Nephron (organoid): ENCODE measurements at regions not wholly inside any gene's neighbourhood (a gene's known extent, or its start where the extent isn't known, plus 50 kb on each side); places are given as distances from the start of the nearest gene placed in this dataset.

ENCODE experiments used
- H3K27ac Mint-ChIP-seq, 3 experiments: 2 replicates each; pipeline ENCODE4 v1.8.0; 2020; ENCODE audit warnings: mixed read lengths in 3 of 3, mild to moderate bottlenecking in 2 of 3, moderate library complexity in 1 of 3
- H3K27me3 Mint-ChIP-seq: 2 replicates; pipeline ENCODE4 v1.8.0; 2021; ENCODE audit warnings: low read depth, mild to moderate bottlenecking, moderate library complexity, mixed read lengths
- H3K36me3 Mint-ChIP-seq: 2 replicates; pipeline ENCODE4 v1.8.0; 2020; ENCODE audit warnings: low read depth, mixed read lengths
- H3K4me1 Mint-ChIP-seq: 2 replicates; pipeline ENCODE4 v1.8.0; 2020; ENCODE audit warnings: mixed read lengths
- H3K4me3 Mint-ChIP-seq, 3 experiments: 2 replicates each; pipeline ENCODE4 v1.8.0; 2020; ENCODE audit warnings: mild to moderate bottlenecking in 3 of 3, mixed read lengths in 3 of 3, moderate library complexity in 2 of 3
- H3K9me3 Mint-ChIP-seq: 2 replicates; pipeline ENCODE4 v1.8.0; 2020; ENCODE audit warnings: mixed read lengths
- TF ChIP-seq, protein P1 (sequence below), 3 experiments: fragments of 200-600 bp; sonication (generic); IDR thresholded peaks; one replicate each; pipeline ENCODE4 v1.5.0; 2021; ENCODE audit warnings: antibody characterized with exemption in 3 of 3; ENCODE audit not compliant: unreplicated experiment in 3 of 3

DNA sequence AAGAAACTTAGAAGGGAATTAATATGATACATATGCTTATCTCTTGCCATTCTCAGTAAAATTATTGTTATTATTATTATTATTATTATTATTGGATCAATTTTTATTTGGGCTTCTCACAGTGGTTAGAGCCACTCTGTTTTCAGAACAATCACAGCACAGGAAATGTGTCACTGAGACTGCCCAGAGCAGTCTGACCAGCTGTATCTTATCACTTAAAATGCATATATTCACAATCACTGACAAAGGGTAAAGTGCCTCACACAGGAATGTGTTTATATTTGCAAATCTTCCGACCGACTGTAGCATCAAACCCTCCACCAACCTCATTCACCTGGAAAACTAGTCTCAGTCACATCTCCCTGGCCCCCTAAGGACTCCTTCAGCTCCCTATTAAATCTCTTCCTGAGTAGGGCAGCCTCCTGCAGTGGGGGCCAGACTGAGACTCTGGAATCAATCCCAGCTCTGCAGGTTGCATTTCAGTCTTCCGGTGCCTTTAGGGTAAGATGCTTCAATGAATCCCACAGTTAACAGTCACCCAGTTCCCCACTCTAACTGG is 738.3 kb upstream of the SLITRK5 start:
- H3K36me3 Mint-ChIP-seq = no peaks in the 10 kb centered on the region
- H3K4me3 Mint-ChIP-seq = no peak overlapping the region
- no peaks in the 10 kb centered on the region for H3K4me1 Mint-ChIP-seq
- H3K27ac Mint-ChIP-seq = peak overlapping the region in 1 of 3 experiments; percentile 23
- peaks cover 4% of the 10 kb centered on the region for H3K27me3 Mint-ChIP-seq
- H3K9me3 Mint-ChIP-seq = no peaks in the 10 kb centered on the region
- TF ChIP-seq, protein P1, sequence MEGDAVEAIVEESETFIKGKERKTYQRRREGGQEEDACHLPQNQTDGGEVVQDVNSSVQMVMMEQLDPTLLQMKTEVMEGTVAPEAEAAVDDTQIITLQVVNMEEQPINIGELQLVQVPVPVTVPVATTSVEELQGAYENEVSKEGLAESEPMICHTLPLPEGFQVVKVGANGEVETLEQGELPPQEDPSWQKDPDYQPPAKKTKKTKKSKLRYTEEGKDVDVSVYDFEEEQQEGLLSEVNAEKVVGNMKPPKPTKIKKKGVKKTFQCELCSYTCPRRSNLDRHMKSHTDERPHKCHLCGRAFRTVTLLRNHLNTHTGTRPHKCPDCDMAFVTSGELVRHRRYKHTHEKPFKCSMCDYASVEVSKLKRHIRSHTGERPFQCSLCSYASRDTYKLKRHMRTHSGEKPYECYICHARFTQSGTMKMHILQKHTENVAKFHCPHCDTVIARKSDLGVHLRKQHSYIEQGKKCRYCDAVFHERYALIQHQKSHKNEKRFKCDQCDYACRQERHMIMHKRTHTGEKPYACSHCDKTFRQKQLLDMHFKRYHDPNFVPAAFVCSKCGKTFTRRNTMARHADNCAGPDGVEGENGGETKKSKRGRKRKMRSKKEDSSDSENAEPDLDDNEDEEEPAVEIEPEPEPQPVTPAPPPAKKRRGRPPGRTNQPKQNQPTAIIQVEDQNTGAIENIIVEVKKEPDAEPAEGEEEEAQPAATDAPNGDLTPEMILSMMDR (IDR thresholded peaks at IDR 0.05; ENCODE audit: unreplicated experiment in 3 of 3) = no peak

DNA sequence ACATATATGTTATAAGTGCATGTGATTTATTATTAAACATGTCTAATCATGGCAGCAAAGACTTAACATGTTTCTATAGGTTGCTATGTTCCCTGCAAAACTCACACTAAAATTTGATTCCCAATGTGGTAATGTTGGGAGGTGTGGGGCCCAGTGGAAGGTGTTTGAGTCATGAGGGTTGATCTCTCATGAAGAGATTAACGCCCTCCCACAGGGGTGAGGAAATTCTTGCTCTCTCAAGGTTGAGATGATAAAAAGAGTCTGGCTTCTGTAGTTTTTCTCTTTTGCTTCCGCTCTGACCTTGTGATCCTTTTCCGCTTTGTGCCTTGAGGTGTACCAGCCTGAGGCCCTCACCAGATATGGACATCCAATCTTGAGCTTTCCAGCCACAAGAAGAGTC is 737.5 kb upstream of the SLITRK5 start:
- Mint-ChIP-seq H3K27ac (no peak overlapping the region), H3K4me1 (no peaks in the 10 kb centered on the region), H3K9me3 (no peaks in the 10 kb centered on the region), H3K27me3 (peaks cover 4% of the 10 kb centered on the region), H3K4me3 (no peak overlapping the region), H3K36me3 (no peaks in the 10 kb centered on the region)
- TF ChIP-seq, protein P1 (IDR thresholded peaks at IDR 0.05; ENCODE audit: unreplicated experiment in 3 of 3) = no peak

DNA sequence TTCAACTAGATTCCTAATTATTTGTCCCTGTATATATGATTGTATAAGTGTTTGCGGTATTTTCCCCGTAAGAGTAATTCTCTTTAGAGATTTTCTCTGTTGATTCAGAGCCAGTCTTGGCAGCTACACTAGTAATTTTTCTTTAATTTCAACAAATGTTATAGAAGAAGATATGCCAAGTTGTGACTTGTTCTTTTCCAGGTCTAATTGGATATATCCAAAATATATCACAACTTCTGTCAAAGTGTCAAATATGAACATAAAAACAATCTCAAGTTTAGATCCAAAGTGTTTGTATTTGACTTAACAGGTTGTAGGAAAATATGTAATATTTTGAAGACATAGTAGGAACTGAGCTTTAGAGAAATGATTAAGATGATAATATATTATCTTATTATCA is 733.9 kb upstream of the SLITRK5 start:
- Mint-ChIP-seq H3K9me3 (no peaks in the 10 kb centered on the region), H3K4me1 (no peaks in the 10 kb centered on the region), H3K36me3 (no peaks in the 10 kb centered on the region), H3K27ac (no peak overlapping the region), H3K27me3 (peaks cover 4% of the 10 kb centered on the region), H3K4me3 (no peak overlapping the region)
- TF ChIP-seq, protein P1 (IDR thresholded peaks at IDR 0.05; ENCODE audit: unreplicated experiment in 3 of 3) = no peak

DNA sequence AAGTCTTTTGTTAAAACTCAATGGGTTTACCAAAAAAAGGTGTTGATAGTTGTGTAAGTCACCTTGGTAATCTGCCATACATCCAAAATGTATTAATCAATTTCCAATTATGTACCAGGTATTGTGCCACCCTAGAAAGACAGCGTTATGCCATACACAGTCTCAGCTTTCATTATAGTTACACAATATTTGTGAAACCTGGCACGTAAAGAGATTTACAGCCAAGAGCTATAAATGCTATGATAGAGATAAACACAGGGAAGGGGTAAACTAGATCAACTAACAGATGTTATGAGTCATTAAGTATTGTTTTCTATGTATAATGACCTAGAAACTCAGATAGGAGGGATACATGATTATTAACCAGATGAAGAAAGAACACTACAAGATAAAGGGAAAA is 725.6 kb upstream of the SLITRK5 start:
- Mint-ChIP-seq H3K9me3 (no peaks in the 10 kb centered on the region), H3K36me3 (no peaks in the 10 kb centered on the region), H3K27me3 (no peaks in the 10 kb centered on the region), H3K27ac (no peak overlapping the region), H3K4me3 (no peak overlapping the region), H3K4me1 (no peaks in the 10 kb centered on the region)
- TF ChIP-seq, protein P1 (IDR thresholded peaks at IDR 0.05; ENCODE audit: unreplicated experiment in 3 of 3) = no peak

DNA sequence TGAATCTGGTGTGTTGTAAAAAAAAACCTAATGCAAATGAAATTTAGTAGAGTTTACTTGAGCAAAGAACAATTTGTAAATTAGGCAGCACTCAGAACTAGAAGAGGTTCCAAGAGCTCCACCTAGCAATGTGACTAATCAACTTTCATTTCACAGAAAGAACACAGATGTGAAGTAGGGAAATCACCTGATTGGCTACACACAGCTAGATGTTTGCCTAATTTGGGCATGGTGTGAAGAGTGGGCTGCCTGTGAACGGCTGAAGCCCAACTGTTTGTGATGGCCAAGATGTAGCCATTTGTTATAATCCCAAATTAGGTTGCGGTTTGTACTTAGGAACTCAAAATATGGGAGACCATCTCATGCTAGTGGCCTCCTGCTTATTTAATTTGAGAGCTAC is 724.4 kb upstream of the SLITRK5 start:
- TF ChIP-seq, protein P1 (IDR thresholded peaks at IDR 0.05; ENCODE audit: unreplicated experiment in 3 of 3) = no peak
- Mint-ChIP-seq H3K4me1 (no peaks in the 10 kb centered on the region), H3K27me3 (no peaks in the 10 kb centered on the region), H3K36me3 (no peaks in the 10 kb centered on the region), H3K4me3 (no peak overlapping the region), H3K9me3 (no peaks in the 10 kb centered on the region), H3K27ac (no peak overlapping the region)

DNA sequence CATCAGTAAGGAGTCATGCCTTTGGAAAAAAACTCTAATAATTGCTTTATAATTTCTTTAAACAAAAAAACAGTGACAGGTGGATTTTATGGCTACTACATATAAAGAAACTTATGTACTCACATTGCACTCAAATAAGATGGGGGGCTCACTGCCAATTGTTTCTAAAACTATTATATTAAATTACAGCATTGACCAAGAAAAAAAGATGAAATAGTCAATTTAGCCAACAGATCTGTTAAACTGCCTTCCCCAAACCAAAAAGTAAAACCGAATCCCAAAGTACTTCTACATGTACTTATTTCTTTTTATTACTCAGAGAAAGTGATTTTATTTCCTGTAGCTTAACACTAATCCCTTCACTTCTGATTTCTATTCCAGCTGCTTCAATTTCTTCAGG is 716.8 kb upstream of the SLITRK5 start:
- Mint-ChIP-seq H3K27ac (no peak overlapping the region), H3K36me3 (no peaks in the 10 kb centered on the region), H3K4me1 (no peaks in the 10 kb centered on the region), H3K4me3 (no peak overlapping the region), H3K9me3 (peaks cover 6% of the 10 kb centered on the region), H3K27me3 (no peaks in the 10 kb centered on the region)
- TF ChIP-seq, protein P1 (IDR thresholded peaks at IDR 0.05; ENCODE audit: unreplicated experiment in 3 of 3) = no peak
